Stimulated activated CD4-positive, alpha-beta T cell treated with anti-CD3 and anti-CD28 coated beads, Interleukin-12 subunit alpha, Interleukin-12 subunit beta, amount 100 ng/mL, for 24 hours (primary cell): ENCODE measurements at regions not wholly inside any gene's neighbourhood (a gene's known extent, or its start where the extent isn't known, plus 50 kb on each side); places are given as distances from the start of the nearest gene placed in this dataset.
A peak's percentile ranks its signal among the peaks of the same experiment; 100 is the strongest.
"Not testable (repeated sequence)": the region's sequence is repeated elsewhere in the genome, so short reads cannot be mapped to it uniquely, and the experiment has no call there.

Experiments
- DNase-seq, 2 experiments: peaks; one replicate each; pipeline ENCODE4 v3.0.0-alpha.2; 2020; ENCODE audit warnings: low read depth in 2 of 2

DNA sequence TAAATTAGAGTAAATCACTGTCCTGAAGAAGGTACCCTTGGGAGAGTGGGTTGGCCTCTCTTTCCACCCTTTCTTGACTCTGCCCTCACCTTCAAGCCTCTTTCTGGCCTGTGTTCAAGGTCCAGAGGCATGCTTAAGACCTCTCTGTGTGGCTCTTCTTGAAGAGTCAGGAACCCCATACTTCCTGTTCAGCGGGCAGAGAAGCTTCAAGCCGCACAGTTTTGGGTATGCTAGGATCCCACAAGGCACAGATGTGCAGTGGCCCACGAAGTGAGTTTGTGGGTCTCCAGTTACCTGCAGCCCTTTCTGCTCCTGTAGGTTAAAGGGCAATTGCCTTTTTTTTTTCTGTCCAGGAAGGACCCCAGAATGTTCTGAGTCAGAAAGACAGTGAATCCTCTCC is 113.7 kb downstream of the PPIAL4A start:
- not testable (repeated sequence) for DNase-seq

DNA sequence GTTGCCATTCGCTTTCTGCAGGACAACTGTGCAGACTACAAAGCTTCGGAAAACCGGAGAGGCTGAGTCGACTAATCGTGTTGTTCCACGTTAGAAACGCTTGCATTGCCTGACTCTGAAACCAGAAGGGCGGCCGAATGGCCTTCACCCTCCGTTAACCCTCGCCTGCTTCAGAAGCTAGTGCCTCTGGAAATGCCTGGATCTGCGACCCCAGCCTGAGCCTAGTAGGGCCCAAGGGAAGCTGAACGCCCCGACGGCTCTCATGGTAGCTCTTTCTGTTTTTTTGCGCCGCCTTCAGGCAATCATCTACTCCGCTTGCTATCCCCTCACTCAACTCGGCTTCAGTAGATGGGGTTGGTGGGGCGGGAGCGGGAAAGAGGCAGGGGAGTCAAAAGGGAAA is 117.3 kb downstream of the PPIAL4A start:
- not testable (repeated sequence) for DNase-seq

- DNase-seq, result not testable (repeated sequence)
These were observed 118.2 kb downstream of the PPIAL4A start for GRCh38 chr1:121007755-121008154.

GRCh38 chr1:121008512-121009215 is 119.1 kb downstream of the PPIAL4A start:
- DNase-seq, result not testable (repeated sequence)

DNA sequence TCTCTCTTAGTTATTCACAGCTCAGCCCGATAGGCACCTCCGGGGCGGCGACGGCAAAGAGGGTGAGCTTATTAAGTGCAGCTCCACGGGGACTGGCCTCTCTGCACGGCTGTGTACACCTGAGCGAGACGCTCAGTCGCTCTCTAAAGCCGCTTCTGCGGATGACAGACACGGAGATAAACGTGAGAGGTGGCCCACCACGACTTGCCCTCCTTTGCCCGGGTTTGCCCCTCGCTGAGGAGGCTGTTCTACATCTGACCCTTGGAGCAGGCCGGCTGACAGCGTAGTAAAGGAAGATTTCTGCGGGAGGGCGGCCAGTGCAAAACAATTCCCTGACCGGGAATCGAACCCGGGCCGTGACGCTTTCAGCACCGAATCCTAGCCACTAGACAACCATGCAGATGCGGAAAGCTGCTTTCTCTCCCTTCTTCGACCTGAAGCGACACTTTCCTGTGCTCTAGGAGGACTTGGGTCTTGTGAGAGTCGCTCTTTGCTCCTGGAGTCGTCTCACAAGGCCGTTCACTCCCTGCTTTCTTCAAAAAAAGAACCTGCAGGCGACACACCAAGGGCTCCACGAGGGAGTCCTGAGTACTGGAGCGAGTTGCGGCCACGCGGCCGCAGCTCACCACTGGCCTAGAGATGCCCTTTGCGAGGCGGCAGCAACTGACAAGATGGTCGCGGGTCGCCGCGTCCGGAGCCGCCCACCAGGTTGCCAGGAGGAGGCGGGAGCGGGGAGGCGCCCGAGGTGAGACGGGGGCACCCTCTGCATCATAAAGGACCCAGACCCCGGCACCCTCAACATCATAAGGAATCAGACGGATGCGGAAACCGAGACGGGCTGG is 119.9 kb downstream of the PPIAL4A start:
- peak; percentile 5 to 45 for DNase-seq

DNA sequence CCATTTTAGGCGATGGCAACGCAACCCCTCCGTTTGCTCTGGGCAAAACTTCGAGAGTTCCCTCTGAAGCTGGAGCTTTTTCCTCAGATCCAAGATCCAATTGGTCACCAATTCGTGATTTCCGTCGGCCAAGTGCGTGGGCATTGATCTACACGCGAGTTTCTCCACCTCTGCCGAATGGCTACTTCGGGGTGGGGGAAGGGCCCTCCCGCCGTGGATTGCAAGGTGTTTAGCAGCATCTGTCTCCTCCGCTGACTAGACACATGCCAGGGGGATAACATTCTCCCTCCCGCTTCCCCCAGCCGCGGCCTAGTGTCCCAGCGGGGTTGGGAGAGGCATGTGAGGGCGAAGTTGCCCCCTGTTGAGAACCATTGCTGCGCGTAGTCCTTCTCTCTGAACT is 120.6 kb downstream of the PPIAL4A start:
- not testable (repeated sequence) for DNase-seq

DNA sequence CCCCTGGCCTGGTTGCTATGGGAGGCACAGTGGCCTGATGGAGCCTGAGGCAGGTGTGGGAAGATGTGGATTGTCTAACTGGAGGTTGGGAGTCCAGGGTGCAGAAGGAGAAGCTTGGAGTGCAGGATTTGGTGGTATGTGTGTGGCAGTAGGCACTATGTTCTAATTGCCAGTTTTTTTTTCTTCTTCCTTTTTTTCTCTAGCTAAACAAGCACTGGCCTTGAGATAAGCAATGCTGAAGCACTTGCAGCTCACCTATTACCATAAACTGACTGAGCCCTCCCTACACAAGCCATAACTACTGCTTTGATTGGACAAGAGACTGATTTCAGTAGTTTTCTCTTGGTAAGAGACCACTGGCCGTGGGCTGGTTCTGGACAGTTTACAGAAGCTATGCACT is 123.6 kb downstream of the PPIAL4A start:
- not testable (repeated sequence) for DNase-seq

DNA sequence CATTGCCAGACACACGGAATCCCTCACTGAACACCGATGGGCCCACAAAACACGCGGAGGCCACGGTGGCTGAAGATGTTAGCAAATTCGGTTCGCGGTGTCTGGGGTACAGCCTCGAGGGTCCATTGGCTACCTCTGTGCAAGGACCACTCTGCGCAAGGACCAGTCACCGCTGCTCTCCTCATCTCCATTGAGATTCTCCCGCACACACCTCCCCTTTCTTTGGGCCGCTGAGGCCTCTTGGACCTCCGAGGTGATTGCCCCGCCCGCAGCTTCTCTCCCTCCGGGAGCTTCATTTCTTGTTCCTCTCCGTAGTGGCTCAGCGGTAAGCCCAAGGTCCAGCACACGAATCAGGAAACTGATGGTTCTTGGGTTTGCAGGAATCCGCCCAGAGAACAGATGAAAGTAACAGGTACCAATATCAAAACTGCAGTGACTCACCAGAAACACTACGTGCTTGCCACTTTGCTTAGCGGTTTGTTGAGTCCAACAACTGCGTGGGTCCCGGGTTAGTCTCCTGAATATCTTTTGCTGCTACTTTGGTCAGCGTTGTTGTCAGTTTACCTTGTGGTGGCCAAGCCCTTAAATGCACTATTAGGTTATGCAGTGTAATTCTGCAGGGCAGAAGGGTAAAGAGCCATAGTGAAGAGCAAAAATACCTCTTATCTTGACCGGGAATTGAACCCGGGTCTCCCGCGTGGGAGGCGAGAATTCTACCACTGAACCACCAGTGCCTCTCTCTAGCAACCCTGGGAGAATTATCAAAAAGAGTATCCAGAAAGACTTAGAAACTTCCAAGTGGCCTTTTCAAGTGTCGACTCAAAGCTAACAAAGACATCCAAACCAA is 126.8 kb downstream of the PPIAL4A start:
- DNase-seq, result peak; percentile 12 to 35

- DNase-seq, result not testable (repeated sequence)
These were observed 130.3 kb downstream of the PPIAL4A start for GRCh38 chr1:121019715-121020349.

DNA sequence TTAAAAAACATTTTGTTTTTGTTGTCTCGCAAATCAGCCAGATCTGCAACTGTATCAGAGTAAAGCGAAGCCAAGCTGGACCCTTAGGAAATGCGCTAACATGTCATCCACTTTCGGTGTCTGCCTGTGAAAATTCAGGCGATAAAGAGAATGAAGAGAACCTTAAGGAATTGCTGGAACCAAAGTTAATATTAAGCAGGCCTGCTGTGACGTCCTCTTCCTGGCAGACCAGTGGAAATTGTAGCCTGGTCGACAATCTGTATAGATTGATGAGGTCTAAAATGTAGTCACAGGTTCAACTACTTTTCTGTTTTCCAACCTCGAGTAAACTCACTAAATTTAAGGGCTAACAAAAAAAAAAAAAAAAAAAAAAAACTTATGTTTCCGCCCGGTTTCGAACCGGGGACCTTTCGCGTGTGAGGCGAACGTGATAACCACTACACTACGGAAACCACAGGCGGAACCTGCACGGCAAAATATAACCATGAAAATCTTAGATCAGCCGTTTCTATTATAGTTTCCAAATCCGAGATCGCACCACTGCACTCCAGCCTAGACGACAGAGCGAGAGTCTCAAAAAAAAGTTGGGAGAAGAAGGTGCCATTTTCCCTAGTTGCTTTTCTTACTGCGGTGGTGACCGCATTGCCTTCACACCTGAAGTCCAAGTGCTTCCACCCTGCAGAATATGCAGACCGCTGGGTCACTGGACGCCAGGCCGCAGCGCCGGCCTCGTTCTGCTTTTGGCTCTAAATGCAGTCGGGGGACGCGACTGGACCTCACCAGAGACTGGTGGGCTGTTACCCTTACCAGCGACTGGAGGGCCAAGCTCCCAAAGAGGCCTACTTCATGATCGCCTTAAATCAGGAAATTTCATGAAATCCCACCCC is 131.0 kb downstream of the PPIAL4A start:
- DNase-seq, result peak; percentile 14 to 40

GRCh38 chr1:121021716-121022115 is 132.1 kb downstream of the PPIAL4A start:
- not testable (repeated sequence) for DNase-seq

DNA sequence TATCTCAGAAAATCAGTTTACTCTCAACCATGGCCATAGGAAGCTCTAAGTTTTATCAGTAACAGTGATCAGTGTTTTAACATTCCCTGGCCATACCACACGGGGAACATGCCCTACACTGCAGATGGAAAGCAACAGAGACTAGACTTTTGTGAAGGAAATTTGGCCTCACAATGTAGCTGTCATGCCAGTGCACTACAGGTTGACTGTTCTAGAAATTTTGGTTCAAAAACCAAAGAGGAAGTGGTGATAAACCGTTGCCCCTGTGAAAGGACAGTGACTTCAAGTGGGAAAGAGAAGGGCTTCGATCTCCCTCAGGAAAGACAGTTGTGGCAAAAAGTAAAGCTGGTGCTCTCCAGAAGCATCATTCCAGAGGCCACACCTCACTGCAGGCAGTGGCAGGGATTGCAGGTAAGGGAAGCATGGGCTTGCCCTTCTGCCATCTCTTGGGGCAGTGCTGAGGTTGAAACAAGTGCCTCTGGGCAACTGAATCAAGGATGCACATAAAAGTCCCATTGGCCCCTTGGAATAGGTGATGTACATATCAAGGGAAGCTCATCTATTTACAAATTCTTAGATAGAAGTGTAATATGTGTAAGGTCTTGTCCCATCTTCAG is 143.4 kb downstream of the PPIAL4A start:
- not testable (repeated sequence) for DNase-seq

DNA sequence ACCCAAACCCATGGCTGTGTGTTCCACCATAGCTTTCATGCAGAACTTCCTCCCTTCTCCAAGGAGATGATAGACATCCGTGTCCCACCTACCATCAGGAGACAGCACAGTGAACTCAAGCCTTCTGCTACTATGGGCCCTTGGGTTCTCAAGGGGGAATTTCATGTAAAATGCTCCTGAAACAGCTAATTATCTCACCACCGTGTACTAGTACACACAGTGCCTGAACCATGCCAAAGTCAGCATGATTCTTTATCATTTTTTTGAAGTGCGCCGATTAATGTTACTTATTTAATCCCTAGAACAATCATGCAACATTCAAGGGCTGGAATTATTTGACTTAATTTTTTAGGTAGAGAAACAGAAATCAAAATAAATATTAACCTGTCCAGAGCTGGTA is 147.2 kb downstream of the PPIAL4A start:
- not testable (repeated sequence) for DNase-seq

DNA sequence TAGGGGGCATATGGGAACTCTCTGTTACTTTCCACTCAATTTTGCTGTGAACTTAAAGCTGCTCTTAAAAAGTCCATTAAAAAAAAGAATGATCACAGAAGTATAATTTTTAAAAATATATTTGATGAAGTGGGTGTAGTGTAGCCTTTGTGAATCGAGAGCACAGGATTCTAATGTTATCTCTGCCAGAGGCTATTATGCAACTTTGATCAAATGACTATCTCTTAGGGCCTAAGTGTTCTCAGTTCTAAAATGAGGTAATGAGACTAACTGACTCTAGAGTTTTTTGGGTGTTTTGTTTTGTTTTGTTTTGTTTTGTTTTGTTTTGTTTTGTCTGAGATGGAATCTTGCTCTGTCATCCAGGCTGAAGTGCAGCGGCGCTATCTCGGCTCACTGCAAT is 143.2 kb downstream of the FAM72B start:
- not testable (repeated sequence) for DNase-seq

GRCh38 chr1:121041497-121041896 is 142.6 kb downstream of the FAM72B start:
- not testable (repeated sequence) for DNase-seq

DNA sequence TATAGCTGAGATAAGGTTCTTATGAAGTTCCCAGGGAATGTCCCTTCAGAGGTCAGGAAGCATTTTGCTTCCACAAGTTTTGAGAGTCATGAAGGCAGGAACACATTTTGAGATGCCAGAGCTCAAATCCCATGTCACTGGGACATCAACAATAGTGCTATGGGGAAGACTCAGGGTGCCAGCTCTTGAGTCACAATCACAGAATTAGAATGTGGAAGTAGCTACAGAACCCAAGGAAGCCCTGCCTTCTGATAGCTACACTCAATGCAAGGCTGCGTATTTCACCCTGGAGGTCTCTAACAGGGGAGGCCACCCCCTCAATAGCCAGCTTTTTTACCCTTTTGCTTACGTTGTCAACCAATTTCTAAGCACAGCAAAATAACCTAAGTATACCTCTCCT is 141.3 kb downstream of the FAM72B start:
- not testable (repeated sequence) for DNase-seq

GRCh38 chr1:121048293-121048752 is 135.8 kb downstream of the FAM72B start:
- DNase-seq, result peak in 1 of 2 experiments; percentile 18

GRCh38 chr1:121048769-121049443 is 135.2 kb downstream of the FAM72B start:
- DNase-seq, result not testable (repeated sequence)

GRCh38 chr1:121050097-121050496 is 134.0 kb downstream of the FAM72B start:
- not testable (repeated sequence) for DNase-seq
